ENCODE measurements at regions not wholly inside any gene's neighbourhood (a gene's known extent, or its start where the extent isn't known, plus 50 kb on each side); places are given as distances from the start of the nearest gene placed in this dataset.

- no peak for TF ChIP-seq RFX5 (IDR thresholded peaks at IDR 0.05; ENCODE audit: low read length)
- TF ChIP-seq NFIC (IDR thresholded peaks at IDR 0.05; ENCODE audit: borderline replicate concordance) = no peak
- TF ChIP-seq CTCF (IDR thresholded peaks at IDR 0.05) = no peak
- no peak for TF ChIP-seq POLR2AphosphoS5 (IDR thresholded peaks at IDR 0.05; ENCODE audit: low read depth, low read length)
- TF ChIP-seq MAX (IDR thresholded peaks at IDR 0.05; ENCODE audit: low read depth) = no peak
- no peak for TF ChIP-seq USF2 (IDR thresholded peaks at IDR 0.05; ENCODE audit: borderline replicate concordance, low read depth, low read length)
- no peak for TF ChIP-seq PBX3 (IDR thresholded peaks at IDR 0.05)
Measured at GRCh38 chr4:11133868-11134267, 294.8 kb downstream of the HS3ST1 start.

Data from SK-N-SH (cell line).